LNCAP (cell line): ENCODE measurements at regions not wholly inside any gene's neighbourhood (a gene's known extent, or its start where the extent isn't known, plus 50 kb on each side); places are given as distances from the start of the nearest gene placed in this dataset.

Experiments
- CTCF ChIP-seq: fragments of 450-650 bp; IDR thresholded peaks from 2 replicates; pipeline ENCODE4 v1.5.1; 2017; ENCODE audit warnings: mild to moderate bottlenecking

- TF ChIP-seq CTCF = no peak
Measured at GRCh38 chr10:6953271-6953801, 373.3 kb upstream of the PRKCQ start.

GRCh38 chr10:6951732-6952131, 371.7 kb upstream of the PRKCQ start:
- TF ChIP-seq CTCF = no peak

GRCh38 chr10:6950133-6950532, 370.1 kb upstream of the PRKCQ start:
- no peak for TF ChIP-seq CTCF

GRCh38 chr10:6944436-6944835, 364.4 kb upstream of the PRKCQ start:
- no peak for TF ChIP-seq CTCF

- no peak for TF ChIP-seq CTCF
Measured at GRCh38 chr10:6938384-6938783, 358.3 kb upstream of the PRKCQ start.

GRCh38 chr10:6936931-6937330, 356.9 kb upstream of the PRKCQ start:
- no peak for TF ChIP-seq CTCF

- TF ChIP-seq CTCF = no peak
Measured at GRCh38 chr10:6929148-6929830, 349.2 kb upstream of the PRKCQ start.

- TF ChIP-seq CTCF = no peak
Measured at GRCh38 chr10:6928586-6928985, 348.5 kb upstream of the PRKCQ start.
